ENCODE measurements at regions not wholly inside any gene's neighbourhood (a gene's known extent, or its start where the extent isn't known, plus 50 kb on each side); places are given as distances from the start of the nearest gene placed in this dataset.

DNA sequence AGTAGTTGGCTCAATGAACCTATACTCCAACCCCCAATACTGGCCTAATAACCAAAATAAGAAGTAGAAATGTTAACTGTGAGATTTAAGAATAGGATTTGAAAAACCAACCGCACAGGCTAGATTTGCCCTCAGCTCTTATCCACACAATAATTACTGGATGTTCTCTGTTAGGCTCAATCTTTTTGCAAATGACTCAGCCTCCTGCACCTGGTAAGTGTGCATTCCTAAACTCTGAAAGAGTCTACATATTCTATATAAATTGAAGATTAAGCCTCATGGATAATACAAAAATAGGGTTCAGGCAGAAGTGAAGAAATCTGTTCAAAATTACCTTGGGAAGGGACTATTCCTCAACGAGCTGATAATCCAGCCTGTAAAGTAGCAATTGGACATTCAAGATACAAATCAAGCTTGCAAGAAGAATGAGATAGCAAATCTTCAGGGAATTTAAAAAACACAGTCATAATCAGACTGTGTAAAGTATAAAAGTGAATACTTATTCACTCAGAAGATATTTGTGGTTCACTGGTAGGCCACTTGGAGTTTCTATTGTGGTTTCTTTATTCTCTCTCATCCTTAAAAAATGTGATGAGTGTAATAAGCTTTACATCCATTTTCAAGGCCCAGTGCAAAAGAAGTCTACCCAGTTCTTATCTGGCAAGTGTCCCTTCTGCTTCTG is 931.9 kb upstream of the SOX9 start:
- DNase-seq (no peak), FAIRE-seq (no peak)
- no peaks in the 10 kb centered on the region for H3K4me1 ChIP-seq (ENCODE audit: control insufficient read depth in 2 of 3, insufficient read depth in 2 of 3, low read depth in 1 of 3, low read length in 3 of 3)
- H3K9ac ChIP-seq (ENCODE audit: low read length in 3 of 3) = no peak overlapping the region
- TF ChIP-seq, protein P1, sequence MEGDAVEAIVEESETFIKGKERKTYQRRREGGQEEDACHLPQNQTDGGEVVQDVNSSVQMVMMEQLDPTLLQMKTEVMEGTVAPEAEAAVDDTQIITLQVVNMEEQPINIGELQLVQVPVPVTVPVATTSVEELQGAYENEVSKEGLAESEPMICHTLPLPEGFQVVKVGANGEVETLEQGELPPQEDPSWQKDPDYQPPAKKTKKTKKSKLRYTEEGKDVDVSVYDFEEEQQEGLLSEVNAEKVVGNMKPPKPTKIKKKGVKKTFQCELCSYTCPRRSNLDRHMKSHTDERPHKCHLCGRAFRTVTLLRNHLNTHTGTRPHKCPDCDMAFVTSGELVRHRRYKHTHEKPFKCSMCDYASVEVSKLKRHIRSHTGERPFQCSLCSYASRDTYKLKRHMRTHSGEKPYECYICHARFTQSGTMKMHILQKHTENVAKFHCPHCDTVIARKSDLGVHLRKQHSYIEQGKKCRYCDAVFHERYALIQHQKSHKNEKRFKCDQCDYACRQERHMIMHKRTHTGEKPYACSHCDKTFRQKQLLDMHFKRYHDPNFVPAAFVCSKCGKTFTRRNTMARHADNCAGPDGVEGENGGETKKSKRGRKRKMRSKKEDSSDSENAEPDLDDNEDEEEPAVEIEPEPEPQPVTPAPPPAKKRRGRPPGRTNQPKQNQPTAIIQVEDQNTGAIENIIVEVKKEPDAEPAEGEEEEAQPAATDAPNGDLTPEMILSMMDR (IDR thresholded peaks at IDR 0.05; ENCODE audit: borderline replicate concordance, extremely low read depth, insufficient read depth) = no peak
- H3K27me3 ChIP-seq (ENCODE audit: control insufficient read depth, insufficient read depth, low read length) = no peaks in the 10 kb centered on the region
- H3K4me3 ChIP-seq (ENCODE audit: low read length in 3 of 3) = no peak overlapping the region
- intact Hi-C loops (cut with DNase I) = no loop called here
- no peak overlapping the region for H3K27ac ChIP-seq (ENCODE audit: low read depth in 2 of 2, low read length in 2 of 2)
- no peaks in the 10 kb centered on the region for H3K36me3 ChIP-seq (ENCODE audit: control insufficient read depth in 2 of 3, insufficient read depth in 3 of 3, low read length in 3 of 3)
- H3K9me3 ChIP-seq (ENCODE audit: control insufficient read depth in 2 of 3, insufficient read depth in 1 of 3, low read length in 3 of 3) = no peaks in the 10 kb centered on the region

DNA sequence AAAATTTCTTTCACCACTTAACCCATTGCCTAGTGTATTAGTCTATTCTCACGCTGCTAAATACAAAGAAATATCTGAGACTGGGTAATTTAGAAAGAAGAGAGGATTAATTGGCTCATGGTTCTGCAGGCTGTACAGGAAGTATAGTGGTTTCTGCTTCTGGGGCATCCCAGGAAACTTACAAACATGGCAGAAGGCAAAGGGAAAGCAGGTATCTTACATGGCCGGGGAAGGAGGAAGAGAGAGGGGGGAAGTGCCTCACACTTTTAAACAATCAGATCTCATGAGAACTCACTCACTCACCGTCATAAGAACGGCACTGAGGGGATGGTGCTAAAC is 931.4 kb upstream of the SOX9 start:
- intact Hi-C loops (cut with DNase I) = no loop called here
- Histone ChIP-seq H3K9ac (ENCODE audit: low read length in 3 of 3) (no peak overlapping the region), H3K36me3 (ENCODE audit: control insufficient read depth in 2 of 3, insufficient read depth in 3 of 3, low read length in 3 of 3) (no peaks in the 10 kb centered on the region), H3K27me3 (ENCODE audit: control insufficient read depth, insufficient read depth, low read length) (no peaks in the 10 kb centered on the region), H3K9me3 (ENCODE audit: control insufficient read depth in 2 of 3, insufficient read depth in 1 of 3, low read length in 3 of 3) (no peaks in the 10 kb centered on the region), H3K4me1 (ENCODE audit: control insufficient read depth in 2 of 3, insufficient read depth in 2 of 3, low read depth in 1 of 3, low read length in 3 of 3) (no peaks in the 10 kb centered on the region), H3K4me3 (ENCODE audit: low read length in 3 of 3) (no peak overlapping the region), H3K27ac (ENCODE audit: low read depth in 2 of 2, low read length in 2 of 2) (no peak overlapping the region)
- FAIRE-seq (no peak), DNase-seq (no peak)
- TF ChIP-seq, protein P1 (IDR thresholded peaks at IDR 0.05; ENCODE audit: borderline replicate concordance, extremely low read depth, insufficient read depth) = no peak

DNA sequence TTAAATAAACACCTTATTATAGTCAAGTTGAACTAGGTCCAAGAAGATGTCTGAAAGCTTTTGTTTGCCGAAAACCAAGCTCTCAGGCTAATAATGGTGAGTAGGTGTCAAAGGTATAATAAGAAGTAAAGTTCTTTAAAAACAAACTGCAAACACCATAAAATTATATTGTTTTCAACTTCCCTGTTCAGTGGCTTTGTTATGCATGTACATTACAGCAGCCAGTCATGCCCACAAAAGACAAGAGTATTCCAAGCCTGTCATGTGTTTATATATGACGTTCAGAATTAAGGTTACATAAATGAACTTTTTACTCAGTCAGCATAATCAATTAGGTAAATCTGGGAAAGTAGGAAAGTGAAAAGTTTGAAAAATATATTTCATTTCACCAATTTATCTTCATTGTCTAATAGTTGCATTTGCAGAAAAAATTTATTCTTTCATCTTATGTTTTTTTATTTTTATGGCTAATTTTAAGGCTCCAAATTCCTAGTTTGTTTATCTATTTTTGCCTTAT is 928.7 kb upstream of the SOX9 start:
- Histone ChIP-seq H3K9me3 (ENCODE audit: control insufficient read depth in 2 of 3, insufficient read depth in 1 of 3, low read length in 3 of 3) (no peaks in the 10 kb centered on the region), H3K4me1 (ENCODE audit: control insufficient read depth in 2 of 3, insufficient read depth in 2 of 3, low read depth in 1 of 3, low read length in 3 of 3) (no peaks in the 10 kb centered on the region), H3K9ac (ENCODE audit: low read length in 3 of 3) (no peak overlapping the region), H3K27ac (ENCODE audit: low read depth in 2 of 2, low read length in 2 of 2) (no peak overlapping the region), H3K27me3 (ENCODE audit: control insufficient read depth, insufficient read depth, low read length) (no peaks in the 10 kb centered on the region), H3K36me3 (ENCODE audit: control insufficient read depth in 2 of 3, insufficient read depth in 3 of 3, low read length in 3 of 3) (no peaks in the 10 kb centered on the region), H3K4me3 (ENCODE audit: low read length in 3 of 3) (no peak overlapping the region)
- no peak for DNase-seq
- intact Hi-C loops (cut with DNase I) = loop anchor here (10.0 kb wide), 1 partner anchor 63 kb away; no protein-coding TSS in a partner anchor
- TF ChIP-seq, protein P1 (IDR thresholded peaks at IDR 0.05; ENCODE audit: borderline replicate concordance, extremely low read depth, insufficient read depth) = no peak
- FAIRE-seq = no peak

Measured in kidney (tissue), 13 donors.